Testis (tissue), 2 donors: ENCODE measurements at regions not wholly inside any gene's neighbourhood (a gene's known extent, or its start where the extent isn't known, plus 50 kb on each side); places are given as distances from the start of the nearest gene placed in this dataset.

Experiments used
- DNase-seq: peaks from one replicate; pipeline ENCODE4 v3.0.0-alpha.2; 2019
- H3K27ac ChIP-seq, 2 donors: fragments of 200-600 bp; sonication (generic); one replicate each; pipeline ENCODE4 v1.5.1; 2019
- H3K27me3 ChIP-seq: fragments of 200-600 bp; sonication (generic); one replicate; pipeline ENCODE4 v1.5.1; 2019
- H3K36me3 ChIP-seq: fragments of 200-600 bp; sonication (generic); one replicate; pipeline ENCODE4 v1.5.1; 2017; ENCODE audit warnings: low read depth; ENCODE audit errors: missing control alignments
- H3K4me1 ChIP-seq: fragments of 200-600 bp; sonication (generic); one replicate; pipeline ENCODE4 v1.5.1; 2019
- H3K4me3 ChIP-seq, 2 donors: fragments of 200-600 bp; sonication (generic); one replicate each; pipeline ENCODE4 v1.5.1; 2017 to 2019
- H3K9me3 ChIP-seq: fragments of 200-600 bp; sonication (generic); one replicate; pipeline ENCODE4 v1.5.1; 2017
- CTCF ChIP-seq, 3 experiments: fragments of 450-650 bp in 2 of 3; fragments of 200-600 bp in 1 of 3; sonication (generic) in 1 of 3; IDR thresholded peaks; one replicate each; pipeline ENCODE4 v1.5.1; 2016 to 2019; ENCODE audit warnings: antibody characterized with exemption in 3 of 3, mild to moderate bottlenecking in 2 of 3, moderate library complexity in 1 of 3
- POLR2A ChIP-seq: fragments of 450-650 bp; IDR thresholded peaks from one replicate; pipeline ENCODE4 v1.6.1; 2017; ENCODE audit warnings: antibody characterized with exemption, mild to moderate bottlenecking, moderate library complexity
- WGBS, 2 donors: methylation state at CpG; one replicate each; pipeline ENCODE4 v1.1.5; 2018; 5-methylcytosine and 5-hydroxymethylcytosine counted together
- intact Hi-C: fragments of 100-400 bp; cut with DNase I; formaldehyde crosslinking; loops from one replicate; pipeline ENCODE4 v1.15.1; 2023; ENCODE audit warnings: low total_unique reads

- Histone ChIP-seq H3K27ac (no peak overlapping the region), H3K4me3 (no peak overlapping the region), H3K4me1 (no peaks in the 10 kb centered on the region), H3K9me3 (no peaks in the 10 kb centered on the region), H3K36me3 (no peaks in the 10 kb centered on the region), H3K27me3 (no peaks in the 10 kb centered on the region)
- no peak for DNase-seq
- 77% methylated on average over 3 of the region's 3 CpGs for WGBS, 2 donors
- no peak for TF ChIP-seq POLR2A
- TF ChIP-seq CTCF (IDR thresholded peaks at IDR 0.05): no peak
- intact Hi-C loops: no loop called here
These were observed 226.6 kb upstream of the SASH1 start for GRCh38 chr6:148116001-148116400.

GRCh38 chr6:148118244-148118643 lies 224.4 kb upstream of the SASH1 start:
- H3K4me3 ChIP-seq: no peak overlapping the region
- DNase-seq: no peak
- H3K27ac ChIP-seq: no peak overlapping the region
- H3K4me1 ChIP-seq: no peaks in the 10 kb centered on the region
- TF ChIP-seq POLR2A: no peak
- TF ChIP-seq CTCF (IDR thresholded peaks at IDR 0.05): no peak
- WGBS, 2 donors: 92 to 93% methylated on average over 1 of the region's 1 CpG
- H3K27me3 ChIP-seq: no peaks in the 10 kb centered on the region
- H3K9me3 ChIP-seq: no peaks in the 10 kb centered on the region
- intact Hi-C loops: no loop called here
- no peaks in the 10 kb centered on the region for H3K36me3 ChIP-seq

GRCh38 chr6:148128014-148128730 lies 214.5 kb upstream of the SASH1 start:
- no peaks in the 10 kb centered on the region for H3K9me3 ChIP-seq
- no peak overlapping the region for H3K27ac ChIP-seq
- intact Hi-C loops: no loop called here
- no peak for TF ChIP-seq CTCF (IDR thresholded peaks at IDR 0.05)
- no peak for TF ChIP-seq POLR2A
- H3K36me3 ChIP-seq: no peaks in the 10 kb centered on the region
- no peak for DNase-seq
- WGBS, 2 donors: 91 to 92% methylated on average over 6 of the region's 6 CpGs
- no peak overlapping the region for H3K4me3 ChIP-seq
- H3K27me3 ChIP-seq: no peaks in the 10 kb centered on the region
- no peaks in the 10 kb centered on the region for H3K4me1 ChIP-seq

- no peaks in the 10 kb centered on the region for H3K9me3 ChIP-seq
- H3K27ac ChIP-seq: no peak overlapping the region
- no peaks in the 10 kb centered on the region for H3K36me3 ChIP-seq
- no peaks in the 10 kb centered on the region for H3K27me3 ChIP-seq
- TF ChIP-seq POLR2A (no peak), CTCF (IDR thresholded peaks at IDR 0.05) (no peak)
- no peak for DNase-seq
- intact Hi-C loops: no loop called here
- WGBS, 2 donors: 47 to 53% methylated on average over 6 of the region's 6 CpGs
- no peaks in the 10 kb centered on the region for H3K4me1 ChIP-seq
- no peak overlapping the region for H3K4me3 ChIP-seq
These were observed 208.0 kb upstream of the SASH1 start for GRCh38 chr6:148134592-148134991.

GRCh38 chr6:148136586-148136985 lies 206.1 kb upstream of the SASH1 start:
- Histone ChIP-seq H3K4me3 (no peak overlapping the region), H3K27me3 (no peaks in the 10 kb centered on the region), H3K9me3 (no peaks in the 10 kb centered on the region), H3K36me3 (no peaks in the 10 kb centered on the region), H3K4me1 (no peaks in the 10 kb centered on the region), H3K27ac (no peak overlapping the region)
- no peak for DNase-seq
- intact Hi-C loops: no loop called here
- 62 to 77% methylated on average over 4 of the region's 4 CpGs for WGBS, 2 donors
- TF ChIP-seq CTCF (IDR thresholded peaks at IDR 0.05) (no peak), POLR2A (no peak)
